Smooth muscle cell of the brain vasculature (primary cell): ENCODE measurements at regions not wholly inside any gene's neighbourhood (a gene's known extent, or its start where the extent isn't known, plus 50 kb on each side); places are given as distances from the start of the nearest gene placed in this dataset.

Source experiments
- DNase-seq: peaks from one replicate; pipeline ENCODE4 v3.0.0-alpha.2; 2012; ENCODE audit warnings: low read depth, low spot score

- DNase-seq, result no peak
Observed at GRCh38 chr18:51813740-51814139, 526.3 kb upstream of the DCC start.

GRCh38 chr18:51821610-51822009 lies 518.4 kb upstream of the DCC start:
- DNase-seq, result no peak

DNA sequence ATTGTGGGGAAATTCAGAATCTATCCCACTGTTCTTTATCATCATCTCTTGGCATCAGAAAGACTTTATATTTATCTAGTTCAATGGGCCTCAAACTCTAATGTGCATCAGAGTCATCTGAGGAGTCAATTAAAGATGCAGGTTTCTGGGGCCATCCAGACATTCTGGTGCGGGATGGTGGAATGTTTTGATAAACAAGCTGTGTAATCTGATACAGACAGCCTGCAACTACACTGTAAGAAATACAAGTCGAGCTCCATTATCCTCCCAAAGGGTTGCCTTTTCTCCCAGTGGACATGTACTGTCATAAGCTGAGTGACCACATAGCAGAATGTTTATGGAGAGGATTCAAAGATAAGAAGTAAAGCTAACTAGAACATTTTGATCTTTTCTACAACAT lies 515.3 kb upstream of the DCC start:
- DNase-seq, result no peak

DNA sequence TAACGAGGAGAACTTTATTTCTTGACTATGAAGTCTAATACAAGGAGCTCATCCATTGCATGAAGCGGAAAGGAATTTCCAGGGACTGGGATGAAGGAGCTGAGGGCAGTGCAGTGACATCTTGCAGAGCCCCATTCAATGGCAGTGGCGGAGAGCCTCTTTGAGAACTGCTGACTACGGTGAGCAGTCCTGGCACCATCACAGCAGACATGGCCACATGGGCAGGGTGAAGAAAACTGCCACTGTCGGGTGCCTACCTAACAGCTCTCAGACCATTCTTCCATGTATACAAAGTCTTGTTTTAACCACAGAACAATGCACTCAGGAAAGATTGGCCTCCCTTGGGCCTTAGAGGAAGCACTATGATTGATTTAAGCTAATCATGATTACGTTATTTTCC lies 506.1 kb upstream of the DCC start:
- DNase-seq, result no peak

- no peak for DNase-seq
Observed at GRCh38 chr18:51848702-51849101, 491.3 kb upstream of the DCC start.

GRCh38 chr18:51852681-51853080 lies 487.3 kb upstream of the DCC start:
- DNase-seq, result no peak

GRCh38 chr18:51857989-51858388 lies 482.0 kb upstream of the DCC start:
- DNase-seq, result no peak

DNA sequence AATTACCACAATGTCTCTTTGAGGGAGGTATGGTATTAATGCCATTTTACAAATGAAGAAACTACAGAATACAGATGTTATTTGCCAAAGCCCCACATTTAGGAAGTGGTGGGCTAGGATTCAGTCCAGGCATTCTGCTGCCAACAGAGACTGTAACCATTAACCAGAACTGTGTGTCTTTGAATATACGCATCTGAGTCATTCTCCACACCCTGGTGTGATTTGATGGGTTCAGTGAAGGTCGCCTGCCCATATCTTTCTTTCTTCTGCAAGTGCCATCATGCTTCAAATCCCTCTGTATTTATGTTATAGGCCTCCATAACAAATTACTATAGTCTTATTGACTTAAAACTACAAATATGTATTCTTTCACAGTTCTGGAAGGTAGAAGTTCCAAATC lies 479.0 kb upstream of the DCC start:
- no peak for DNase-seq

GRCh38 chr18:51862051-51862715 lies 477.8 kb upstream of the DCC start:
- DNase-seq, result no peak

DNA sequence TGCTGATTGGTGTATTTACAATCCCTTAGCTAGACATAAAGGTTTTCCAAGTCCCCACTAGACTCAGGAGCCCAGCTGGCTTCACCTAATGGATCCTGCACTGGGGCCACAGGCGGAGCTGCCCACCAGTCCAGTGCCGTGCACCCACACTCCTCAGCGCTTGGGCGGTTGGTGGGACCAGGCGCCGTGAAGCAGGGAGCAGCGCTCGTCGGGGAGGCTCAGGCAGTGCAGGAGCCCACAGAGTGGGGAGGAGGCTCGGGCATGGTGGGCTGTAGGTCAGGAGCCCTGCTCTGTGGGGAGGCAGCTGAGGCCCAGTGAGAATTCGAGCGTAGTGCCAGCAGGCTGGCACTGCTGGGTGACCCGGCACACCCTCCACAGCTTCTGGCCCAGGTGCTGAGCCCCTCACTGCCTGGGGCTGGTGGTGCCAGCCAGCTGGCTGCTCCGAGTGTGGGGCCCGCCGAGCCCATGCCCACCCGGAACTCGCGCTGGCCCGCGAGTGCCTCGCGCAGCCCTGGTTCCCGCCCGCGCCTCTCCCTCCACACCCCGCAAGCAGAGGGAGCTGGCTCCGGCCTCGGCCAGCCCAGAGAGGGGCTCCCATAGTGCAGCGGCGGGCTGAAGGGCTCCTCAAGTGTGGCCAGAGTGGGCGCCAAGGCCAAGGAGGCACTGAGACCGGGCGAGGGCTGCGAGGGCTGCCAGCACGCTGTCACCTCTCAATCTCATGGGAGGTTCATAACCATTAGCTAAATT lies 475.6 kb upstream of the DCC start:
- no peak for DNase-seq

DNA sequence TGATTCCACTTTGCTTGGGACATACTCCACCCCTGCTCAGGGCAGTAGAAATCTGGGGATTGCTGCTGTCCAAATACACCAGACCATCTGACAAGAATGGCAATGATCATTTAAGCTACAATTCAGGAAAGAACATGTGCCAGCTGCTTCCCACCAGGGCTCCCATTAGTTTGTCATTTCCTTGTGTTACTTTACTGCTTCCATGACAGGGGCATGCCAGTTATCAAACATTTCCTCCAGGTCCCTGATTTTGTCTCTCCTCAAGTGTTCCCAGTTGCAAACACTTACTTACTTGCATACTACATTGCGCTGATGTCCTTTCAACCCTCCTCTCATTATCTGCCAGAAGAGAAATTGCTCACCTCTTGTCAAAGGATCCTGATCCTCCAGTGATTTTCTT lies 474.5 kb upstream of the DCC start:
- no peak for DNase-seq

DNA sequence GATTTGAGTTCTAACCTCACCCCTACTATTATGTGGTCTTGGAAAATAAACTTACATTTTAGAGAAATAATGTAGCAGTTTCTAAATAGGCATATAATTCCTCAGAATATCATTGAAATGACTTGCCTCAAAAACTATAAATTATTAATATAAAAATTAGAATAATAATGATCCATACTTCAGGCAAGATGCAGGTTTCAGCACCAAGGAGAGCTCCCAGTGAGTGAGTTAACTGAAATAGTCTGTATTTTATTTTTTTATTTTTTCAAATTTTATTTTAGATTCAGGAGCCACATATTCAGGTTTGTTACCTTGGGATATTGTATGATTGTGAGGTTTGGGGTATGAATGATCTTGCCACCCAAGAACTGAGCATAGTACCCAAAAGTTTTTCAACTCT lies 472.2 kb upstream of the DCC start:
- no peak for DNase-seq

GRCh38 chr18:51878724-51879123 lies 461.3 kb upstream of the DCC start:
- no peak for DNase-seq

- no peak for DNase-seq
Observed at GRCh38 chr18:51879329-51879728, 460.7 kb upstream of the DCC start.

- DNase-seq, result no peak
Observed at GRCh38 chr18:51881394-51881793, 458.6 kb upstream of the DCC start.

DNA sequence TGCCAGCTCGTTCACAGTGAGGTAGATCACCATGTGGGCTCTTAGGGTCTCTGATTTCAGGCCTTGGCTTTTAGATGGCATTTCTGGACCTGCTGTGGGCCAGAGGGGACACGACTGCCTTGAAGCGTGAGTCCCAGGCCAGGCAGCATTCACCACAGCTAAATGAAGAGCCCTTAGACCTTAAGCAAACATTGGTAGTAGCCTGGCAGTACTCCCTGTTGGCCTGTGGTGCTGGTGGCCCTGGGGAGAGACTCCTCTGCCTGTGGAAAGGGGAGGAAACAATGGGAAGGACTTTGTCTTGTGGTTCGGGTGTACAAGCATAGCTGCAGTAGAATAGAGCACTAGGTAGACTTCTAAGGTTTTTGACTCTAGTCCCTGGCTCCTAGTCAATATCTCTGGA lies 456.0 kb upstream of the DCC start:
- no peak for DNase-seq

DNA sequence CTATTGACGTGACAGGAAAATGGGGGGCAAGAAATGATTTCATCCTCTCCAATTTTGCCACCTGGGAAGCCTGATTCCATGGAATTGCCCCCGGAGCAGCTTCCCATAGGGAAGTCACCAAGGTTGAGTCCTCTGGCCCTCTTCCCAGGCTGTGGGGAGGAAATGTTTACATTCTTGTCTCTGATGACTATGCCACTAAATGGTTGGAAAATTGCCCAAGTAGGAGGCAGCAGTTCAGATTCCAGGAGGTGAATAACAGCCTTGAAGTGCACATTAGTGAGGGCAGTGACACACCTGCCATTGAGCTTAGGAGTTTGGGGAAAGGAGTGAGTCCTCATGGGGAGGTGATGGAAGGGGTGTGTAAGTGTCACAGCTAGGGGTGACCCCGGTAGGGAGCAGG lies 449.2 kb upstream of the DCC start:
- no peak for DNase-seq

DNA sequence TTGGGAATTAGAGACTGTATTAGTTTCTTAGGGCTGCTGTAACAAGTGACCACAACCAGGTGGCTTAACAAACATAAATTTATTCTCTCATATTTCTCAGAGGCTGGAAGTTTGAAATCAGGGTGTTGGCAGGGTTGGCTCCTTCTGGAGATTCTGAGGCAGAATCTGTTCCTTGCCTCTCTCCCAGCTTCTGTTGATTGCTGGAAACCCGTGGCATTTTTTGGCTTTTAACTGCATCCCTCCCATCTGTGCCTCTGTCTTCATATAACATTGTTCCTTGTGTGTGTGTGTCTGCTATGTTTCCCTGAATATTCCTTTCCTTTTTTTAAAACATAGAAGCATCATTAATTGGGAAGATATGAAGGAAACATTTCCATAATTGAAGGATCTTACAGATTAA lies 448.1 kb upstream of the DCC start:
- no peak for DNase-seq

DNA sequence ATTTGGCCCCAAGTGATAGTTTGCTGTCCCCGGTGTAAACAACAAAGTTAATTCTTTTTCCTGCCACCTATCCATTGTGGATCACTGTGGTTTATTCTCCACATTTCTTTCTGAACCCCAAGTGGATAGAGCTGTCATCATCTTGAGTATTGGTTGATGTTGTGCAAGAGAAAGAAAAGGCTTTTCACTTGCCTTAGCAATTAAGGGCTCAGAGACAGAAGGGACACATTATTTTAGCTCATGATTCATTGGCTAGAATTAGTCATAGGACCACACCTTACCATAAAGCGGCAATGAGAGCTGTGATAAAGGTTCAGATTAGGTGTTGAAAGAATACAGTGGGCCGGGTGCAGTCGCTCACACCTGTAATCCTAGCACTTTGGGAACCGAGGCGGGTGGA lies 442.1 kb upstream of the DCC start:
- DNase-seq, result no peak

- DNase-seq, result no peak
Observed at GRCh38 chr18:51907687-51908597, 432.1 kb upstream of the DCC start.

- no peak for DNase-seq
Observed at GRCh38 chr18:51908598-51908944, 431.4 kb upstream of the DCC start.

- no peak for DNase-seq
Observed at GRCh38 chr18:51911584-51911983, 428.4 kb upstream of the DCC start.

- no peak for DNase-seq
Observed at GRCh38 chr18:51912381-51912780, 427.6 kb upstream of the DCC start.
